Omental fat pad (tissue), 3 donors: ENCODE measurements at regions not wholly inside any gene's neighbourhood (a gene's known extent, or its start where the extent isn't known, plus 50 kb on each side); places are given as distances from the start of the nearest gene placed in this dataset.
"Not testable (repeated sequence)": the region's sequence is repeated elsewhere in the genome, so short reads cannot be mapped to it uniquely, and the experiment has no call there.

Experiments used
- ATAC-seq: fragments of 150-250 bp; one replicate; pipeline ENCODE4 v1.9.1; 2016; ENCODE audit warnings: mild to moderate bottlenecking, moderate library complexity; ENCODE audit not compliant: low FRiP score
- DNase-seq: peaks from one replicate; pipeline ENCODE4 v3.0.0-alpha.2; 2019; ENCODE audit warnings: low spot score
- CTCF ChIP-seq, 3 donors: fragments of 450-650 bp; IDR thresholded peaks; one replicate each; pipeline ENCODE4 v1.5.1; 2016 to 2017; ENCODE audit warnings: antibody characterized with exemption in 3 of 3, mild to moderate bottlenecking in 3 of 3, moderate library complexity in 2 of 3

GRCh38 chrX:40891798-40892197 lies 156.5 kb upstream of the MED14 start:
- DNase-seq: no peak
- TF ChIP-seq CTCF (IDR thresholded peaks at IDR 0.05): no peak
- ATAC-seq: no peak

- ATAC-seq: no peak
- DNase-seq: no peak
- TF ChIP-seq CTCF (IDR thresholded peaks at IDR 0.05): no peak
Measured at GRCh38 chrX:40893251-40893910, 158.0 kb upstream of the MED14 start.

GRCh38 chrX:40895246-40895645 lies 159.9 kb upstream of the MED14 start:
- ATAC-seq (no peak), DNase-seq (no peak)
- no peak for TF ChIP-seq CTCF (IDR thresholded peaks at IDR 0.05)

- TF ChIP-seq CTCF (IDR thresholded peaks at IDR 0.05): no peak
- DNase-seq (no peak), ATAC-seq (no peak)
Measured at GRCh38 chrX:40897718-40898270, 162.5 kb upstream of the MED14 start.

GRCh38 chrX:40904739-40905138 lies 169.4 kb upstream of the MED14 start:
- not testable (repeated sequence) for ATAC-seq, DNase-seq

GRCh38 chrX:40908026-40908425 lies 172.7 kb upstream of the MED14 start:
- no peak for TF ChIP-seq CTCF (IDR thresholded peaks at IDR 0.05)
- DNase-seq: no peak

GRCh38 chrX:40908857-40909475 lies 173.6 kb upstream of the MED14 start:
- DNase-seq (no peak), ATAC-seq (no peak)
- TF ChIP-seq CTCF (IDR thresholded peaks at IDR 0.05): no peak

More at GRCh38 chrX:40908026-40908425, 172.7 kb upstream of the MED14 start:
- ATAC-seq: no peak
